MG63 (cell line): ENCODE measurements at regions not wholly inside any gene's neighbourhood (a gene's known extent, or its start where the extent isn't known, plus 50 kb on each side); places are given as distances from the start of the nearest gene placed in this dataset.
A peak's percentile ranks its signal among the peaks of the same experiment; 100 is the strongest.

ENCODE experiments used
- DNase-seq: peaks from one replicate; pipeline ENCODE4 v3.0.0-alpha.2; 2020
- H3K27me3 ChIP-seq: fragments of 250-450 bp; sonication (Bioruptor Pico); 2 replicates; pipeline ENCODE4 v1.5.1; 2020; ENCODE audit warnings: mild to moderate bottlenecking, moderate library complexity
- H3K36me3 ChIP-seq: fragments of 250-450 bp; sonication (Bioruptor Pico); 2 replicates; pipeline ENCODE4 v1.5.1; 2020; ENCODE audit warnings: mild to moderate bottlenecking, moderate library complexity
- H3K4me3 ChIP-seq: fragments of 250-450 bp; sonication (Bioruptor Pico); 2 replicates; pipeline ENCODE4 v1.5.1; 2020; ENCODE audit warnings: mild to moderate bottlenecking, moderate library complexity
- H3K9me3 ChIP-seq: fragments of 250-450 bp; sonication (Bioruptor Pico); 2 replicates; pipeline ENCODE4 v1.5.1; 2020; ENCODE audit warnings: mild to moderate bottlenecking, moderate library complexity

DNA sequence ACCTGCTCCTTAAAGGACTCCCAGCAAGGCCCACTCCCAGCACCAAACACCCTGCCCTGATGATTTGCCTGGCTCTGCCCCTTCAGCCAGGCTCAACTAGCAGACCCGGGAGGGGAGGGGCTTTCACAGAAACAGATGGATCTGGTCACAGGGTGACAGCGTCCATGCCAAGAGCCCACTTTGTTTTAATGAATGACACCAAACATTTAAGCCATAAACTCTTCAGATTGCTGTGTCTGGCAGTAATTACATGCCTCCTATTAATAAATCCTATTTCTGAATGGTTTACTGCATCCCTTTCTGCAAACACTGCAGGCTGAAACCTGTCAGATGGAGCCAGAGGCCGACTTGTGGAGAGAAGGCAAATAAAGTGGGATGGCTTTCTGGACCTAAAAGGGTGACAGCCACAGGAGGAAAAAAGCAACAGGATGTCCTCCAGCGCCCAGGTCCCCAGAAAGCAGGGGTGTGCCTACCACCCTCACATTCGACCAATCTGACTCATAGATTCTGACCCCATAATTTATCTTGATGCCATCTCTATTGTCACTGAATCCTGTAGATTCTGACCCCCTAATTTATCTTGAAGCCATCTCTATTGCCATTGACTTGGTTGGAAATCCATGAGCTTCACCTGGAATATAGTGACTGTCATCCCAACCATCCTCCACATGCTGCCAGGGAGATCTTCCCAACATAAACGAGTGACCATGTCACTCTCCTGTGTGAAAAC is 200.9 kb downstream of the PLPP3 start:
- Histone ChIP-seq H3K9me3 (no peaks in the 10 kb centered on the region), H3K4me3 (no peak overlapping the region), H3K27me3 (no peaks in the 10 kb centered on the region), H3K36me3 (no peaks in the 10 kb centered on the region)
- no peak for DNase-seq

DNA sequence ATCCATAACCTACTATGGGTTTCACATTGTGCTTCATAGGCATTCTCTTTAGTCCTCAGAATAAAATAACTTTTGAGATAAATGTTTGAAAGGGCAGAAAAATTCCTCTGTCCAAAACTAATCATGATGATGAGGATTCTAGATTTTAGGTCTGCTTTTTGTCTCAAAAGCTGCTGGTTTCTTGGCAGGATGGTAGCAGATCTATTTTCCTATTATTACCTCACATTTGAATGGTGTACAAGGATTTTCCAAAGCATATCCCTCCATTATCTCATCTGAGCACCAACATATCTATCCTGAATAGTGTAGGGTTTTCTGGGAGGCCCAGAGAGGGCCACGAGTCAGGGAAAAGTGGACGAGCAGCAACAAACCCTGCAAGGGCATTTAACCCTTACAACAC is 201.9 kb downstream of the PLPP3 start:
- no peaks in the 10 kb centered on the region for H3K27me3 ChIP-seq
- no peaks in the 10 kb centered on the region for H3K36me3 ChIP-seq
- DNase-seq = no peak
- H3K4me3 ChIP-seq = no peak overlapping the region
- H3K9me3 ChIP-seq = no peaks in the 10 kb centered on the region

DNA sequence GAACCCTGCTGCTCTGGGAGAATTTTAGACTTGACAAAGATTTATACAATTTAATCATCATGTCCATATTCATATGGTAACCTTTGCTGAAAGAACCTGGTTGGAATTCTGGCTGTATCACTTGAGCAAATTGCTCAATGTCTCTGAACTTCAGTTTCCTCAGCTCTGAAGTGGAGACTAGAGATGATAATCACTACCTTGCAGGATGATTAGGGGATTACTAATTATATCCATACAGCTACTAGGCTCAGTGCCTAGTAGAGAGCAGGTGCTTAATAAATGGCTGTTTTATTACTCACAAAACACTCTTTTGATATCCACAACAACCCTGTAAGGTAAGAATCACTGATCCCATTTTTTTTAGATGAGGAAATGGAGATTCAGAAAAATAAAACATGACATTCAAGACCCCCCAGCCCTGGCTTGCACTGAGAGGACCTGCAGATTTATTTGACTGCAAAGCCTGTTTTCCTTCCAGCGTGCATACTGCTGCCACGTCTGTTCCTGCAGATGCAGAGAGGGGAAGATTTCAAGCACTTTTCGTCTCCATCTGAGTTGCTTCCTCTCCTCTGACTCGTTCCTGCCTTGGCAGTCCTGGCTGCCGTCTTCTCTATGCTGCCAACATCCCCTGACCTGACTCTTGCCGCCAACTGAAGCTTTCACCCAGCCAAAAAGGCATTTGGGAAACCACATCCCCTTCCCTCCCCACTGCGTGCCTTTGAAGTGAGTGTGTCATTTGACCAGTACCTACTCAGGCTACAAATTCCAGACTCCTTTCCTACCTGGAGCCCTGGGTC is 203.0 kb downstream of the PLPP3 start:
- H3K4me3 ChIP-seq = no peak overlapping the region
- H3K27me3 ChIP-seq = no peaks in the 10 kb centered on the region
- DNase-seq = peak; percentile 95

DNA sequence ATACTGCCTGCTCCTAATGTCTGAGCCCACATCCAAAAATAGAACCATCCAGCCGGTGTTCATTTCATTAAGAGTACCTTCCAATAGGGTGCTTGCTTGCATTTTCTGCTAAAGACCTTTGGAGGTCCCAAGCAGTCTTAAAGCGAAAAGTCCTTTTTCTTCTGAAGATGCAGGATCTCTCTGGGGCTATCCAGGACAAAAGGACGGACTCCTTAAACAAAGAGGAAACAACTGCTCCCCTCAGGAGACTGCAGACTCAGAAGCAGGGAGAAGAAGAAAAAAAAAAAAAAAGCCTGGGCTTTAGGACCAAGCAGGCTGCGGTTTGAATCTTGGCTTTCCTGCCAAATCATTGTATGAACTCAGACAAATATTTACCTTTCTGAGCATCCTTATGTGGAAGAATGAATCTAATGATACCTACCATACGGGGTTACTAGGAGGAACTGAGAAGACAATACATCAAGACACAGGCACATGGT is 204.0 kb downstream of the PLPP3 start:
- Histone ChIP-seq H3K4me3 (no peak overlapping the region), H3K36me3 (no peaks in the 10 kb centered on the region), H3K9me3 (no peaks in the 10 kb centered on the region), H3K27me3 (no peaks in the 10 kb centered on the region)
- DNase-seq = peak; percentile 27

More for the DNA sequence above, 203.0 kb downstream of the PLPP3 start:
- Histone ChIP-seq H3K9me3 (no peaks in the 10 kb centered on the region), H3K36me3 (no peaks in the 10 kb centered on the region)

DNA sequence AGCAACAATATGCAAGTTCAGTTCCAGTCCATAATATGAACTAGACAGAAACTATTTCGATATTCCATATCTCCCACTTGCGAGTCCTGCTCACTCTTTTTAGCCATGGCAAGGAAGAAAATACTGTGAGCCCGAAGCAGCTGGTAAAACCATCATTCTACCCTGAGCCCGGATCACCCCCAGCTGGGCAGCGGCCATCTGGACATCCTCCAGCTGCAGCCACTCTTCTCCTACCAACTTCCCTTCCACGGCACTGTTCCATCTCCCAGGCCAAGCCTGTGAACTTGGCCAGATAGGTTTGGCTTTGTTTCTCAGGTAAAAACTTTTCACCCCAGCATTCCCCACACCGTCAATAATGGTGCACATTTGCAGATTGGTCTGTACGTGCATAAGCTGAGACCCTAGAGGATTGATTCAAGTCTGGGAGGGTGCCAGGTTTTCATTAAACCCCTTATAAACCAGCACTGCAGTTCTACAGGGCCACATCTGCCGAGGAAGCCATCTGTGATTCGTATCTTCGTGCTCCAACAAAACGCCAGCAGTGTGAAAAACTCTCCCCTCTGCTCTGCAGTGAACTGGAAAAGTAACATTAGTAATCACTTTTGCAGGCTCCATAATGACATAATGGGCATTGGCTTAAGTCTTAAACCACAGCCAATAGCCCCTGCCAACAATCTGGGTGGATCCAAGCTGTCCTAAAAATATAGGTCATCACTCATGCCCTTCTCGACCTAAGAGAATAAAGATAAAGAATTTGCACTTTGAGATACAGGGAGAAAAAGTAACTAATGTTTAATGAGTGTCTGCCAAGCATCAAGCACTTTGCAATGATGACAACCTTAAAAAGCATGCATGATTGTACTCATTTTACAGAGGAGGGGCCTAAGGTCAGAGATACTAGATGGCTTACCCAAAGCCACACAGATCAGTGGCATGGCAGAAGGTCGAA is 205.1 kb downstream of the PLPP3 start:
- H3K4me3 ChIP-seq = no peak overlapping the region
- H3K9me3 ChIP-seq = no peaks in the 10 kb centered on the region
- DNase-seq = peak; percentile 74
- no peaks in the 10 kb centered on the region for H3K27me3 ChIP-seq
- no peaks in the 10 kb centered on the region for H3K36me3 ChIP-seq

DNA sequence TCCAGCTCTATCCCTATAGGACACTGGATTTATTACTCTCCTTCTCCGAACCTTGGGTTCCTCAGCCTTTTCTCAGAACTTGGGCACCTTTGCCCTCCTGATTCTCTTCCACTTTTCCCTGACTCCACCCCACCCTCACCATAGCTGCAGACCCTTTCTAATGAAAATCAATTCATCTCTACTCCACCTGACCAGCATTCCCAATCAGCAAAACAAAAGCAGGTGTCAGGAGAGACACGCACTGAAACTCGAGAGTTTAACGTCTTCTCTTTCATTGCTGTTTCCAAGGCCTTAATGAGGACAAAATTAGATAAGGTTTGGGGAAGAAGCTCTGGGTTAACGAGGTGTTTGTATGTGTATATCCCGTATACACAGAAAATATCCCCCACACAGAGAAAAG is 208.8 kb downstream of the PLPP3 start:
- H3K36me3 ChIP-seq = no peaks in the 10 kb centered on the region
- DNase-seq = no peak
- H3K4me3 ChIP-seq = no peak overlapping the region

DNA sequence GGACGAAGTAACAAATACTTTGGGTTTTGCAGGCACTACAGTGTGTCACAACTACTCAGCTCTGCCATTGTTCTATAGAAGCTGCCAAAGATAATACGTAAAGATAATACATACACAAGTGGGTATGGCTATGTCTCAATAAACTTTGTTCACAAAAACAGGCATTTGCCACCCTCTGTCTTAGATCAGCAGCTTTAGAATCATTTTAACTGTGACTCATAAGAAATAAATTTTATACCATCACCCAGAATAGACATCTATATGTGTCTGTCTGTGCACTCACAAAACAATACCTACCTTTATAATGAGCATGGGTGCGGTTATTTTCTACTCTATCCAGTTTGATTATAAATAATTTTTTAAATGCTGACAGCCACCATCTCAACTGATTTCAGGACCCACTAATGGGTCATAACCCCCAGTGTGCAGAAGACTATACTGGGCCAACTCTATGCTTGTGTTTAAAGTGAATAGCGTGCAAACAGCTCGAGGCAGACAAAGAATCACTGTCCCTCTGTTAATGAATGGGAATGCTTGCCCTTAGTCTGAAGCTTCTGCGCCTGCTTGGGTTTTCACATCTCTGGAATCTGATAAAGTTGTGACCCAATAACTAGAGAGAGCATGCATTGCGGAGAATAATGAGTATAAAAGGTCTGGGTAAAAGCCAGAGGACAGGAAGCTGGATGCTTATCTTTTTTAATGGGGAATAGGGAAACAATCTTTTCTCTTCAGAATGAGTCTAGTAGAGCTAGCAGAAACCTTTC is 216.2 kb downstream of the PLPP3 start:
- no peaks in the 10 kb centered on the region for H3K36me3 ChIP-seq
- no peak overlapping the region for H3K4me3 ChIP-seq
- no peaks in the 10 kb centered on the region for H3K27me3 ChIP-seq
- no peaks in the 10 kb centered on the region for H3K9me3 ChIP-seq
- DNase-seq = no peak

More for the DNA sequence above, 208.8 kb downstream of the PLPP3 start:
- Histone ChIP-seq H3K9me3 (no peaks in the 10 kb centered on the region), H3K27me3 (no peaks in the 10 kb centered on the region)

DNA sequence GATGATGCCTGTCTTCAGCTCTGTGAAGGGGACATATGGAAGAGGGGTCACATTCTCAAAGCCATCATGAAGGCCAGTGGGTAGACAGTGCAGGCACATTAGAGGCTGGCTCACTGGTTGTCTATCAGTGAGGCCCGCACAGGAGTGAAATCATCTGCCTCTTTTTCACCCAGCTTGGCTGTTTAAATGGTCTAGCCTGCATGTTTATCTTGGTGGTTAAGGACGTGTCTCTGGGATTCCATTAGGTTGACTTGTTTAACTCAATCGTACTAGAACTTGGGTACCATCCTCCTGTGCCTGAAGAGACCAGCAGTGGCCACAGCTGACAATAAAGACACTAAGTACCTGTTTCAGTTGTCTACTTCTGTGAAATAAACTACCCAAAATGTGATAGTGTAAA is 219.3 kb downstream of the PLPP3 start:
- H3K9me3 ChIP-seq = no peaks in the 10 kb centered on the region
- H3K27me3 ChIP-seq = no peaks in the 10 kb centered on the region
- no peak overlapping the region for H3K4me3 ChIP-seq
- no peaks in the 10 kb centered on the region for H3K36me3 ChIP-seq
- DNase-seq = no peak

DNA sequence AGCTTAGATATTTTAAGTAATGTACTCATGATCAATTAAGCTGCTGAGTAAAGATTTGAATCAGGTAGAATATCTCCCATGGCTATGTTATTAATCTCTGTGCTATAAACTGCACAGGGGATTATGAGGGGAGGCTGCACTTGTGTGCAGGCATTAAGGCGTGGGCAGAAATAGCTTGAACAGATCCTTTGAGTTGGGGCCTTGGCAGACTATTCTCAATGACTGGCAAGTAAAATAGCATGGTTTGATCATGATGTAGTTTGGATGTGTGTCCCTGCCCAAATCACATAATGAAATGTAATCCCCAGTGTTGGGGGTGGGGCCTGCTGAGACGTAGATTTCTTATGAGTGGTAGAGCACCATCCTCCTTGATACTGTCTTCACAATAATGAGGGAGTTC is 220.3 kb downstream of the PLPP3 start:
- DNase-seq = no peak
- no peaks in the 10 kb centered on the region for H3K27me3 ChIP-seq
- no peaks in the 10 kb centered on the region for H3K9me3 ChIP-seq
- H3K36me3 ChIP-seq = no peaks in the 10 kb centered on the region
- no peak overlapping the region for H3K4me3 ChIP-seq

DNA sequence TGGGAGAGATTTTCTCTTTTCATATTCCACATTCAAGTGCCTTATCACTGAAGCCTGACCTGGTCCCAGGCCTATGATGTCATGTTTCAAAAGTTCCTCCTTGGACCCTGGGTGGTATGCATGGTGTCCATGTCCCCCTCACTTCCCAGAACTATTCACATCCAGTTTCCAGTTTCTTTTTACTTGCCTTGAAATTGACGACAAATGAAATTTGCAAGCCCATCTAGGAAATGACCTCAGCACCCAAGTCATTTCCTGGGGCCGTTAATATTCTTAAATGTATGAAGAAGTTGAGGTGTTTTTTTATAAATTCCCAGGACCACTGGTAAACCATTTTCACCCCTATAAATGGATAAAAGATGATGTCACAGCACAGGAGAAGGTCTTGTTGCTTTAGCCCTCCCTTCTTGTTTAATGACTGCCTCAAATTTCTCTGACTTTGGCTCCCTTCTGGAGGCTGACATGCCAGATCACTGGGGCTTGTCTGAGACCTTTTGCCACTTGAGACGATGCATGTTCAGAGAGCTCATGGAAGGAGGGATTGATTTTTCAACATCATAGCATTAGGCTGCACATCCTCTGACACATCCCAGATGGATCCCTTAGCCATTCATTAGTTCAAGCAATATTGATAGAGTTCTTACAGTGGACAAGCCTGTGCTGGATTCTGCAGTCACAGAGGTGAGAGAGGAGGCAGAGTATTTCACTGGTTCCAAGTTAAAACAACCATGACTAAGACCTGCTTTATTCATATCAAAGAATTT is 221.3 kb downstream of the PLPP3 start:
- H3K9me3 ChIP-seq = no peaks in the 10 kb centered on the region
- no peaks in the 10 kb centered on the region for H3K27me3 ChIP-seq
- DNase-seq = no peak
- no peaks in the 10 kb centered on the region for H3K36me3 ChIP-seq
- no peak overlapping the region for H3K4me3 ChIP-seq

DNA sequence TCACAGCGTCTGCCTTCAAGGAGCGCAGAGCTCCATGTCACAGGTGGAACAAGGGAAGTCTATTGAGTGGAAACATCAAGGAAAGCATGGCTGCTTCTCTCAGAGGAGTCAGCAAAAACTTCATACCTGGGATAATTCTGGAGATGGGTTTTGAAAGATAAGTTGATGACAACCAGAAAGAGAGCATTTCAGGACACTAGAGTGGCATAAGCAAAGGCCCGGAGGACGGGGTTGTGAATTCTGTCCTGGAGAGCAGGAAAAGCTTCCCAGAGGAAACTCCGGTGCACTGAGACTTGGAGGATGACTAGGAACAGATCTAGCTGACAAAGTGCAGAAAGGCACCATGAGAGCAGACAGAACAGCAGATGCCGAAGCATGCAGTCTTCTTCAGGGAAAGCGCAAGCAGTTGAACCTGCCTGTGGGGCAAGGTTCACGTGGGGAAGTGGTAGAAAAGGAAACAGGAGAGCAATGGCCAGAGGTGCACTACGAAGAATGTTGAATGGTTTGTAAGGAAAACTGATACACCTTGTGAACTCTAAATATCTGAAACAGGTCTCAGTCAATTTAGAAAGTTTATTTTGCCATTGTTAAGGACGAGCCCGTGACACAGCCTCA is 222.9 kb downstream of the PLPP3 start:
- H3K36me3 ChIP-seq = no peaks in the 10 kb centered on the region
- H3K9me3 ChIP-seq = no peaks in the 10 kb centered on the region
- DNase-seq = no peak
- H3K27me3 ChIP-seq = no peaks in the 10 kb centered on the region
- H3K4me3 ChIP-seq = no peak overlapping the region

DNA sequence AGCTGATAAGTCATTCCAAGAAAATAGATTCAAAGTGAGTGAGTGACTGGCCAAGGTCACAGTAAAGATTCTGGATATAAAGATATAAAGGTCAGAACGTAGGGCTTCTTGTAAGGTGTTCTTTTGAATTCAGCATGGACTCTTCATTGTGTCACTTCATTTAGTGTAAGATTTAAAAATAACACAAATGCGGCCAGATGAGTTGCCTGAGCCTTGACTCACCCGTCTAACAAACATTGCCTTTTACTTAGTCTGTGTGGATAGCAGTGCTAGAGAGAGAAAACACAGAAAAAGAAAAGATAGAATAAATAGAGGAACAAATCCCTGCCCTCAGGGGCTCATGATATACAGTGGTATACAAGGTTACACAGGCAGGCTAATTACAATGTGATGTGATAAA is 223.4 kb downstream of the PLPP3 start:
- Histone ChIP-seq H3K27me3 (no peaks in the 10 kb centered on the region), H3K4me3 (no peak overlapping the region), H3K36me3 (no peaks in the 10 kb centered on the region), H3K9me3 (no peaks in the 10 kb centered on the region)
- DNase-seq = no peak

DNA sequence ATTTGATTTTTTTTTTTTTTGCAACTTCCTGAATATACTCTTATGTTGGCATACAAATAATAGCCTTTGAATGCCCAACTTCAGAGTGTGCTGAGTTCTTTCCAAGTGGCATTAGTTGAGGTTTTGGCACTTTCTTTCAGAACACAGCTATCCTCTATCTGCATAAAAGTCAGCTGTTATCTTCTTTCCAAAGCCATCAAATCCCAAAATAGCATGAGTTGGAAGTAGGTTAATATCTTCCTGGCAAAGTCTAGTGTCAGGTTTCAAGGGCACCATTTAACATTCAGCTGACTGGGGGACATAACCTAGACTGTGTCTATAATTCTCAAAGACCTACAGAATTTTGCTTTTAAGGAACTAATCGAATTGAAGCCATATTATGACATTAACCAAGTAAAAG is 223.9 kb downstream of the PLPP3 start:
- Histone ChIP-seq H3K9me3 (no peaks in the 10 kb centered on the region), H3K36me3 (no peaks in the 10 kb centered on the region), H3K4me3 (no peak overlapping the region), H3K27me3 (no peaks in the 10 kb centered on the region)
- DNase-seq = no peak

DNA sequence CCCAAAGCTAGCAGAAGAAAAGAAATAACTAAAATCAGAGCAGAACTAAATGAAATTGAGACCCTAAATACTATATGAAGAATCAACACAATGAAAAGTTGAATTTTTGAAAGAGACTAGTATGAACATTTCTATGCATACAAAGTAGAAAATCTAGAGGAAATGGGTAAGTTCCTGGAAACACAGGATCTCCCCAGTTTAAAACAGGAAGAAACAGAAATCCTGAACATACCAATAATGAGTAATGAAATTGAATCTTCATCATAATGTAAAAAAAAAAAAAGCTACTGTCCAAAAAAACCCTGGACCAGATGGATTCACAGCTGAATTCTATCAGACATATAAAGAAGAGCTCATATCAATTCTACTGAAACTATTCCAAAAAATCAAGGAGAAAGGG is 233.5 kb downstream of the PLPP3 start:
- H3K9me3 ChIP-seq = no peaks in the 10 kb centered on the region
- H3K36me3 ChIP-seq = no peaks in the 10 kb centered on the region
- no peak for DNase-seq
- no peak overlapping the region for H3K4me3 ChIP-seq
- no peaks in the 10 kb centered on the region for H3K27me3 ChIP-seq

DNA sequence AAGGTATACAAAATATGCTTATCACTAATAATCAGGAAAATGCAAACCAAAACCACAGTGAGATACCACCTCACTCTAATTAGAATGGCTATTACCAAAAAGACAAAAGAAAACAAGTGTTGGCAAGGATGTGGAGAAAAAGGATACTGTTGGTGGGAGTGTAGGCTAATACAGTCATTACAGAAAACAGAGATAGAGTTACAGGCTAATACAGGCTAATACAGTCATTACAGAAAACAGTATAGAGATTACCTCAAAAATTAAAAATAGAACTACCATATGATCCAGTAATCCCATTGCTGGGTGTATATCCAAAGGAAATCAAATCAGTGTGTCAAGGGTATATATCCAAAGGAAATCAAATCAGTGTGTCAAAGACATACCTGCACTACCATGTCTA is 238.4 kb downstream of the PLPP3 start:
- no peak for DNase-seq
- H3K9me3 ChIP-seq = no peaks in the 10 kb centered on the region
- no peaks in the 10 kb centered on the region for H3K36me3 ChIP-seq
- no peak overlapping the region for H3K4me3 ChIP-seq
- no peaks in the 10 kb centered on the region for H3K27me3 ChIP-seq
